Fibroblast of skin of back (primary cell): ENCODE measurements at regions not wholly inside any gene's neighbourhood (a gene's known extent, or its start where the extent isn't known, plus 50 kb on each side); places are given as distances from the start of the nearest gene placed in this dataset.
"Not testable (repeated sequence)": the region's sequence is repeated elsewhere in the genome, so short reads cannot be mapped to it uniquely, and the experiment has no call there.

Experiments used
- DNase-seq: peaks from one replicate; pipeline ENCODE4 v3.0.0-alpha.2; 2013

- DNase-seq: no peak
Observed at GRCh38 chr3:181999314-181999713, 287.6 kb downstream of the SOX2 start.

DNA sequence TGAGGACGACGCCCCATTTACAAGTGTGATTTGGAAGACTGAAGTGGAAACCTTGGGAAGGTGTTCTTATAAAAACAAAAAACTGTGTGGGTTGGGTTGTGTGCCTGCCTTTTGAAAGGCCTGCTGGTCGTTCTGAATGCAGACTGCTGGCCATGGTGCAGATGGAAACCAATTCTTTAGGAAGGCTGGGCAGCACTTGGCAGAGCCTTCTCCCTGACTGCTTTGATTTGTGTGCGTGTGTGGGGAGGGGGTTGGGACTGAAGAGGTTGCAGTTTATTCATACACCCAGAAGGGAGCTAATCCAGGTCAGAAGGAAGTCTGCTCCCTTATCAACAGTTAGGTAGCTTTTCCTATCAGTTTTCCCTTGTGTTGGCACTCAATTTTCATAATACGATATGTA, 288.7 kb downstream of the SOX2 start:
- no peak for DNase-seq

GRCh38 chr3:182005219-182005618, 293.5 kb downstream of the SOX2 start:
- no peak for DNase-seq

GRCh38 chr3:182005701-182006100, 294.0 kb downstream of the SOX2 start:
- no peak for DNase-seq

GRCh38 chr3:182006431-182006830, 294.7 kb downstream of the SOX2 start:
- DNase-seq: no peak

DNA sequence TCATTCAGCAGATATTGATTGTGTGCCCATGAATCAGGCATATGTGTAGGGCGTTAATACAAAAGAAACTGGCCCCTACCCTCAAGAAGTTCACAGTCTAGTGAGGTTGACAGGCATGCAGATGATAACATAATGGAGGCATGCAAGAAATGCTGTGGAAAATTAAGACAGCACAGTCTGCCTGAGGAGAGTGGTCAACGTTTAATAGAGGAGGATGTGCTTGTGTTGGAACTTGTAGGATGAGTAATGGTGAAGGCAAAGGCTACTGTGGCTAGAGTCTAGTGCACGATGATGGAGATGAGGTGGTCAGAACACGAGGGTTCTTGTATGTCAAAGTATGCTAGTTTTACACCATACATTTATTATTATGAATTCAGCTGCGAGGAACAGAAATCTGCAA, 295.7 kb downstream of the SOX2 start:
- DNase-seq: no peak

- no peak for DNase-seq
Observed at GRCh38 chr3:182018361-182018760, 306.6 kb downstream of the SOX2 start.

DNA sequence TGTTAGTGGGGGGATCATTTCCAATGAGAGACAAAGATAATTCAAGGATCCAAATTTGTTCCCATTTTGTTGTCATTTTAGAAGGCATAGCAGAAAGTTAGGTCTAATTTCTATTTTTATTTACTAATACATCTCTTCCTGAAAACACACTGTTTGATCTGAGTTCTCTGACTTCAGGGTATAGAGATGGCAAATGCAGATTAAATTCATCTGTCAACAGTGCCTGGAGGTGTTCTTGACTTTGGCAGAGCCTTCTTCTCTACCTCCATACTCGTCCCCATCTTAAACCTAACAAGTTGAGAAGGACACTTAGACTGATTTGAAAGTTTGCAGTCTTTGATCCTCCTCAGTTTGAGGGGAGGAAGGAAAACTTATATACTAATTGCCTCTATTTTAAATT, 308.2 kb downstream of the SOX2 start:
- no peak for DNase-seq

- no peak for DNase-seq
Observed at GRCh38 chr3:182023843-182024242, 312.1 kb downstream of the SOX2 start.

- no peak for DNase-seq
Observed at GRCh38 chr3:182027366-182027765, 315.6 kb downstream of the SOX2 start.

DNA sequence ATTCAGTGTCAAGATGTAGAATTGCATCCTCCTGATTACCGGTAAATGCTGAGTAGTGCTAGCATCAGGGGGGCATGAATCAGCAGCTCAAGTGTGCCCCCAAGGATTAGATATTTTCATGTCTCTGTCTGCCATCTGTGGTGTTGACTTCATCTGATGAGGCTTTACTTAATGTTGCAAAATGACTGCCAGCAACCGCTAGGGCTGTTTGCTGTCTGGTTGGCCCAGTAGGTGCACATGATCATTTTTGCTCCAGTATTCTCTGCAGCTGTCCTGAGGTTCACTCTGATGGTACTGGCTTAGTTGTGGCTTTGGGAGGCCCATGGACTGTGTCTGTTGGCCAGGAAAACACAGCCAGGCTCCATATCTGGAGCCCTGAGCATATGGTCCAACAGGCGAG, 316.4 kb downstream of the SOX2 start:
- DNase-seq: no peak

- not testable (repeated sequence) for DNase-seq
Observed at GRCh38 chr3:182034231-182034630, 322.5 kb downstream of the SOX2 start.

- no peak for DNase-seq
Observed at GRCh38 chr3:182035324-182035723, 323.6 kb downstream of the SOX2 start.

DNA sequence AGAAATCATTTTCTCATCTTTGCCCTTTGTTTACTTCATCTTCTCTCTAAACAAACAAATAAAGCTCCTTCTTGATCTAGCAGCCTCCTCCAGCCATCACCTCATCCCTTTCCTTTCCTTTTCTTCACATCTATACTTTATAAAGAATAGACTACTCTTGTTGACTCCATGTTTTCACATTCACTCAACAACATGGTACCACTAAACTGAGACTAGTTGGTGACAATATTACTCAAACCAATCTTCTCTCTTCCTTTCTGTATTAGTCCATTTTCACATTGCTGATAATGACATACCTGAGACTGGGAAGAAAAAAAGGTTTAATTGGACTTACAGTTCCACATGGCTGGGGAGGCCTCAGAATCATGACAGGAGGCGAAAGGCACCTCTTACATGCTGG, 324.7 kb downstream of the SOX2 start:
- DNase-seq: no peak

DNA sequence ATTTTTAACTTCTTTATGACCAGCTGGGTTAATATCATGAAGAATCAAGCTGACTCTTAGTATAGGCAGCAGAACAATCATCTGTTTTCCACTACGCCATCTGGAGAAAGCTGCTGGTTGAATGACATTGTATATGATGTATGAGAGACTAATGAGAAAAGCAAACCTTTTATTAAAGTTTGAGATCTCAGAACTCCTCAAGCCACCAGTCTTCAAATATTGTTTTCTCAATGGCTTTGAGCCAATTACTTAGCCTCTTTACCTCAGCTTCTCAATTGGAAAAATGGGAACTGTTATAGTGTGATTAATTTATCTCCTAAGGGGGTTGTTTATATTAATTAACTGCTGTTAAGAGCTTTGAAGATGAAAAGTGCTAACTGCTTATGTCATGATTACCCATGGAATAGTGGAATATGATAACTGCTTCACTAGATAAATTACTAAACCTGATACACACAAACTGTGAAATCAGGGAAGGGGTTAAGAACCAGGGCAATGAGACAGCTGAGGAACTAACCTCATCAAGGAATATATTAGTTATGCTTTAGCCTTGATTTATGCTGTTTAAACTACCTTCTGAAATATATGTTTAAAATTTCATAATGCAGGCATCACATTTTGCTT, 330.1 kb downstream of the SOX2 start:
- no peak for DNase-seq

GRCh38 chr3:182045736-182046135, 334.0 kb downstream of the SOX2 start:
- no peak for DNase-seq

- DNase-seq: no peak
Observed at GRCh38 chr3:182046166-182046764, 334.5 kb downstream of the SOX2 start.

- no peak for DNase-seq
Observed at GRCh38 chr3:182050932-182051331, 339.2 kb downstream of the SOX2 start.

DNA sequence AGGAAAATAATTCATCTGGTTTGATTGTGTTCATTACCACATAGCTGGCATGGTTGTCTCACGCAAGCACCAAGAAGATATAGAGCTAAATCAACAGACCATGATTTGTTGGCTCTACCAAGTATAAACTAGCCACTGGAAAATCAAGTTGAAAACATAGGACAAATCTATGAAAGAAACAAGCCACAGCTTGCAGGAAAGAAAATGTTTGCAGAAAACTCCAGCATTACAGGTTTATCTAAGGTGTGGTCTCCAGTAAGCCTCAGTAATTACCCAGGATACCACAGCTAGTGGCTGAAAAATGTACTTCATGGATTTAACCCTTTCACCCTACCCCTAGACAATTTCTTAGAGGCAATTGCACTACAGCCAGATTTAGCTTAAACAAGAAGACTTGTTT, 340.6 kb downstream of the SOX2 start:
- DNase-seq: no peak

GRCh38 chr3:182052757-182053156, 341.0 kb downstream of the SOX2 start:
- no peak for DNase-seq

- DNase-seq: no peak
Observed at GRCh38 chr3:182058488-182058887, 346.8 kb downstream of the SOX2 start.

DNA sequence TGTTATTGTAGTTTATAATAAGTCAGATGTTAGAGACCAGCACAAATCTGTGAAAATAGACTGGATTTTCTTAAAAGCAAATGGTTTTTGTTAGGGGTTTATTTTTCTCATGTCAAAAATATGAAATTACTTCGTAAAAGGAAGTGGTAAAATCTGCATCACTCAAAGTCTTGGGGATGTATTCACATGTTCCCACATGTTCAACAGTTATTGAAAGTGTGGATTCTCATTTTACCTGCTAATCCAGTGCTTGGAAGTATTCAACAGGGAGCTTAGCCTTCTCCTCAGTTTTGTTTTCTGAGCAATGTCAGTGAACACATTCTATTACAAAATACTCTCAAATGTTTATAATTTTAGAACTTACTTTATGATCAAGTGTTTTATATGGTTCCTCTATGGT, 352.0 kb downstream of the SOX2 start:
- no peak for DNase-seq

- DNase-seq: no peak
Observed at GRCh38 chr3:182067423-182067822, 355.7 kb downstream of the SOX2 start.

GRCh38 chr3:182078316-182078715, 366.6 kb downstream of the SOX2 start:
- DNase-seq: no peak

DNA sequence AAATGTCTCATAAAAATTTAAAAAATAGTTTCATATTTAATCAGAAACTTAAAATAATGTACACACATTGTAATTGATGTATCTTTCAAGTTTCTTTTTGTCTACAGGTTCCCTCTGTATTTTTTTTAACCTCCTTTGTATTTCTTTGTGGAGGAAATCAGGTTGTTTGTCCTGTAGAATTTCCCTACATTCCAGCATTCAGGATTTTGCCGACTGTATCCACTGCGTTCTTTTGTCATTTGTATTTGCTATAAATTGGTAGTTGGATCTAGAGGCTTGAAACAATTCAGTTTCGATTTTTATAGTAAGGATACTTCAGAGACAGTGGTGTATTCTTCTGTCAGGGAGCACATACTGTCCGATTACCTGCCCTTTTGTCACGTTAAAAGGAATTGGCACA, 367.2 kb downstream of the SOX2 start:
- no peak for DNase-seq
